ENCODE measurements at regions not wholly inside any gene's neighbourhood (a gene's known extent, or its start where the extent isn't known, plus 50 kb on each side); places are given as distances from the start of the nearest gene placed in this dataset.

GRCh38 chr10:108303149-108303548 lies 1138.6 kb upstream of the SORCS1 start:
- H3K9ac ChIP-seq (ENCODE audit: low read length in 3 of 3) = no peak overlapping the region
- intact Hi-C loops (cut with DNase I) = no loop called here
- no peak overlapping the region for H3K27ac ChIP-seq (ENCODE audit: low read depth in 2 of 2, low read length in 2 of 2)
- no peak for DNase-seq
- H3K27me3 ChIP-seq (ENCODE audit: control insufficient read depth, insufficient read depth, low read length) = no peaks in the 10 kb centered on the region
- no peaks in the 10 kb centered on the region for H3K9me3 ChIP-seq (ENCODE audit: control insufficient read depth in 2 of 3, insufficient read depth in 1 of 3, low read length in 3 of 3)
- H3K36me3 ChIP-seq (ENCODE audit: control insufficient read depth in 2 of 3, insufficient read depth in 3 of 3, low read length in 3 of 3) = no peaks in the 10 kb centered on the region
- H3K4me1 ChIP-seq (ENCODE audit: control insufficient read depth in 2 of 3, insufficient read depth in 2 of 3, low read depth in 1 of 3, low read length in 3 of 3) = no peaks in the 10 kb centered on the region
- no peak for FAIRE-seq
- TF ChIP-seq CTCF (IDR thresholded peaks at IDR 0.05; ENCODE audit: borderline replicate concordance, extremely low read depth, insufficient read depth) = no peak
- no peak overlapping the region for H3K4me3 ChIP-seq (ENCODE audit: low read length in 3 of 3)

- H3K4me3 ChIP-seq (ENCODE audit: low read length in 3 of 3) = no peak overlapping the region
- intact Hi-C loops (cut with DNase I) = no loop called here
- H3K9me3 ChIP-seq (ENCODE audit: control insufficient read depth in 2 of 3, insufficient read depth in 1 of 3, low read length in 3 of 3) = no peaks in the 10 kb centered on the region
Observed at GRCh38 chr10:108301002-108301401, 1136.5 kb upstream of the SORCS1 start.

DNA sequence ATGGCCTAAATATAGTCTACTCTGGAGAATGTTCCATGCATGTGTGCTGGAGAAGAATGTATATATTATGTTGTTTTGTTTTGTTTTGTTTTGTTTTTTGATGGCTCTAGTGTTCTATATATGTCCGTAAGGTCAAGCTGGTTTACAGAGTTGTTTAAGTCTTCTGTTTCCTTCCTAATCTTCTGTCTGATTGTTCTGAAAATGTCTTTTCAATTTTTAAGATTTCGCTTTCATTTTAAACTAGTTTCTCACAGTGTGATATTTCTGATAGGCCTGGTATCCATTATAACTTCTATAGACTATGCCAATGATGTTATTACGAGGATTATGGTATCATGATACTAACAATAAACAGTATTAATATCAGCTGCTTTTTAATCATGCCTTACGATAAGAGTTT lies 1126.3 kb upstream of the SORCS1 start:
- no peaks in the 10 kb centered on the region for H3K9me3 ChIP-seq (ENCODE audit: control insufficient read depth in 2 of 3, insufficient read depth in 1 of 3, low read length in 3 of 3)
- no peaks in the 10 kb centered on the region for H3K36me3 ChIP-seq (ENCODE audit: control insufficient read depth in 2 of 3, insufficient read depth in 3 of 3, low read length in 3 of 3)
- H3K27ac ChIP-seq (ENCODE audit: low read depth in 2 of 2, low read length in 2 of 2) = no peak overlapping the region
- DNase-seq (no peak), FAIRE-seq (no peak)
- no peak for TF ChIP-seq CTCF (IDR thresholded peaks at IDR 0.05; ENCODE audit: borderline replicate concordance, extremely low read depth, insufficient read depth)
- H3K4me3 ChIP-seq (ENCODE audit: low read length in 3 of 3) = no peak overlapping the region
- H3K4me1 ChIP-seq (ENCODE audit: control insufficient read depth in 2 of 3, insufficient read depth in 2 of 3, low read depth in 1 of 3, low read length in 3 of 3) = no peaks in the 10 kb centered on the region
- intact Hi-C loops (cut with DNase I) = no loop called here
- H3K27me3 ChIP-seq (ENCODE audit: control insufficient read depth, insufficient read depth, low read length) = no peaks in the 10 kb centered on the region
- H3K9ac ChIP-seq (ENCODE audit: low read length in 3 of 3) = no peak overlapping the region

More at GRCh38 chr10:108301002-108301401, 1136.5 kb upstream of the SORCS1 start:
- Histone ChIP-seq H3K27ac (ENCODE audit: low read depth in 2 of 2, low read length in 2 of 2) (no peak overlapping the region), H3K9ac (ENCODE audit: low read length in 3 of 3) (no peak overlapping the region), H3K4me1 (ENCODE audit: control insufficient read depth in 2 of 3, insufficient read depth in 2 of 3, low read depth in 1 of 3, low read length in 3 of 3) (no peaks in the 10 kb centered on the region), H3K36me3 (ENCODE audit: control insufficient read depth in 2 of 3, insufficient read depth in 3 of 3, low read length in 3 of 3) (no peaks in the 10 kb centered on the region), H3K27me3 (ENCODE audit: control insufficient read depth, insufficient read depth, low read length) (no peaks in the 10 kb centered on the region)
- TF ChIP-seq CTCF (IDR thresholded peaks at IDR 0.05; ENCODE audit: borderline replicate concordance, extremely low read depth, insufficient read depth) = no peak
- no peak for DNase-seq
- no peak for FAIRE-seq

Measured in kidney (tissue), 13 donors.